Gastrocnemius medialis (tissue), 4 donors: ENCODE measurements at regions not wholly inside any gene's neighbourhood (a gene's known extent, or its start where the extent isn't known, plus 50 kb on each side); places are given as distances from the start of the nearest gene placed in this dataset.

Experiments used
- POLR2A ChIP-seq, 2 donors: fragments of 450-650 bp; IDR thresholded peaks; one replicate each; pipeline ENCODE4 v1.6.1; 2017; ENCODE audit warnings: antibody characterized with exemption in 2 of 2, mild to moderate bottlenecking in 2 of 2, moderate library complexity in 2 of 2
- TF ChIP-seq, protein P1 (sequence below), 5 experiments: fragments of 450-650 bp in 3 of 5; fragments of 200-600 bp in 2 of 5; sonication (generic) in 2 of 5; IDR thresholded peaks in 4 of 5; conservative IDR thresholded peaks in 1 of 5; 1 replicate in 4 of 5; 2 replicates in 1 of 5; pipeline ENCODE4 v1.5.1; 2016 to 2019; ENCODE audit warnings: antibody characterized with exemption in 5 of 5, mild to moderate bottlenecking in 3 of 5, moderate library complexity in 3 of 5

DNA sequence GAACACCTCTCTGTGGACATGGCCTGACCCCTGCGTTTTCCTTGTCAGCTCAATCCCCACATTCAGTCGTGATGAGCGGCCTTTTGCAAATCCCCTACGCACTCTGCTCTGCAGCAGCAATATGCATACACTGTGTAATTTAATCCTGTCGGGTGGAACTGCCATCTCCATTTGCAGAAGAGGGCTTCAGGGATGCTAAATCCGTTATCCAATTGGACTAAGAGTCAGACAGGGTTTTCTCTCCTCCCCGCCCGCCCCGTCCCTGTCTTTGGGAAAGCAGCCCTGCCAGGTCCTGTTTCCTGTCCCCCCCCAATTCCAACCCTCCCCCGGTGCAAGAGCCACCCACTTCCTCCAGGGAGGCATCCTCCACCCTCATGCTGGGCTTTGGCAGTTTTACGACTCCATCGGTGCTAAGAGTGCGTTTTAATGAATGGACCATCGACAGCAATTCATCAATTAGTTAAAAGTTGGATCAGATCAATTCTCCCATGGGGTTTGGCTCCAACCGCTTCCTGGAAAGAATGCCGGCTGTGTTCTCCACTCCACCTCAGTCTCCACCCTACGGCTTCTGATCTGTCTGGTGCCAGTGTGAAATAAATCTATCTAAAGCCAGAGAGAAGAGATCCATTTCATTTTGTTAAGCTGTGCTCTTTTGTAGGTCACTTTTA, 53.5 kb upstream of the ASAP2 start:
- TF ChIP-seq POLR2A (IDR thresholded peaks at IDR 0.05): no peak
- TF ChIP-seq, protein P1, sequence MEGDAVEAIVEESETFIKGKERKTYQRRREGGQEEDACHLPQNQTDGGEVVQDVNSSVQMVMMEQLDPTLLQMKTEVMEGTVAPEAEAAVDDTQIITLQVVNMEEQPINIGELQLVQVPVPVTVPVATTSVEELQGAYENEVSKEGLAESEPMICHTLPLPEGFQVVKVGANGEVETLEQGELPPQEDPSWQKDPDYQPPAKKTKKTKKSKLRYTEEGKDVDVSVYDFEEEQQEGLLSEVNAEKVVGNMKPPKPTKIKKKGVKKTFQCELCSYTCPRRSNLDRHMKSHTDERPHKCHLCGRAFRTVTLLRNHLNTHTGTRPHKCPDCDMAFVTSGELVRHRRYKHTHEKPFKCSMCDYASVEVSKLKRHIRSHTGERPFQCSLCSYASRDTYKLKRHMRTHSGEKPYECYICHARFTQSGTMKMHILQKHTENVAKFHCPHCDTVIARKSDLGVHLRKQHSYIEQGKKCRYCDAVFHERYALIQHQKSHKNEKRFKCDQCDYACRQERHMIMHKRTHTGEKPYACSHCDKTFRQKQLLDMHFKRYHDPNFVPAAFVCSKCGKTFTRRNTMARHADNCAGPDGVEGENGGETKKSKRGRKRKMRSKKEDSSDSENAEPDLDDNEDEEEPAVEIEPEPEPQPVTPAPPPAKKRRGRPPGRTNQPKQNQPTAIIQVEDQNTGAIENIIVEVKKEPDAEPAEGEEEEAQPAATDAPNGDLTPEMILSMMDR (IDR thresholded peaks at IDR 0.05 in 4 of 5, conservative IDR thresholded peaks at IDR 0.05 in 1 of 5): no peak
